ENCODE measurements at regions not wholly inside any gene's neighbourhood (a gene's known extent, or its start where the extent isn't known, plus 50 kb on each side); places are given as distances from the start of the nearest gene placed in this dataset.

GRCh38 chr1:101618900-101619299, 377.8 kb downstream of the OLFM3 start:
- TF ChIP-seq TCF7L2 (IDR thresholded peaks at IDR 0.05; ENCODE audit: low read depth, low read length) (no peak), REST (IDR thresholded peaks at IDR 0.05; ENCODE audit: insufficient read depth in 1 of 2, low read depth in 2 of 2, low read length in 1 of 2) (no peak), SIN3A (IDR thresholded peaks at IDR 0.05; ENCODE audit: borderline replicate concordance, insufficient read depth, low read depth, low read length) (no peak), POLR2AphosphoS5 (IDR thresholded peaks at IDR 0.05; ENCODE audit: low read depth, low read length) (no peak), CTCF (IDR thresholded peaks at IDR 0.05) (no peak)
- BruUV-seq (replicated peaks) = no TSS peak
- Histone ChIP-seq H3K4me3 (ENCODE audit: low read depth in 2 of 2, low read length in 2 of 2) (no peak overlapping the region), H3K36me3 (ENCODE audit: control insufficient read depth, insufficient read depth, low read length) (no peaks in the 10 kb centered on the region), H3K27me3 (ENCODE audit: control insufficient read depth, insufficient read depth, low read length) (no peaks in the 10 kb centered on the region), H3K4me1 (ENCODE audit: control insufficient read depth, insufficient read depth, low read length) (no peaks in the 10 kb centered on the region), H3K9me3 (ENCODE audit: control insufficient read depth, insufficient read depth, low read depth, low read length) (no peaks in the 10 kb centered on the region), H3K27ac (ENCODE audit: low read length) (no peak overlapping the region)
- no peak for DNase-seq (ENCODE audit: low read depth, low spot score)
- ChIA-PET POLR2A (no interaction called here), CTCF (no interaction called here)
- no peak for ATAC-seq
- in situ Hi-C loops (cut with HindIII; ENCODE audit: low pct_unique_long_range_greater_than_20kb, low sequenced_read_pairs) (no loop called here), intact Hi-C loops (cut with micrococcal nuclease; ENCODE audit: unreplicated experiment) (no loop called here)

GRCh38 chr1:101632548-101633272, 364.0 kb downstream of the OLFM3 start:
- in situ Hi-C loops (cut with HindIII; ENCODE audit: low pct_unique_long_range_greater_than_20kb, low sequenced_read_pairs) (no loop called here), intact Hi-C loops (cut with micrococcal nuclease; ENCODE audit: unreplicated experiment) (no loop called here)
- no peaks in the 10 kb centered on the region for H3K36me3 ChIP-seq (ENCODE audit: control insufficient read depth, insufficient read depth, low read length)
- no TSS peak for BruUV-seq (replicated peaks)
- no peaks in the 10 kb centered on the region for H3K4me1 ChIP-seq (ENCODE audit: control insufficient read depth, insufficient read depth, low read length)
- no peak for DNase-seq (ENCODE audit: low read depth, low spot score)
- ChIA-PET POLR2A (no interaction called here), CTCF (no interaction called here)
- H3K4me3 ChIP-seq (ENCODE audit: low read depth in 2 of 2, low read length in 2 of 2) = no peak overlapping the region
- no peak overlapping the region for H3K27ac ChIP-seq (ENCODE audit: low read length)
- no peaks in the 10 kb centered on the region for H3K27me3 ChIP-seq (ENCODE audit: control insufficient read depth, insufficient read depth, low read length)
- H3K9me3 ChIP-seq (ENCODE audit: control insufficient read depth, insufficient read depth, low read depth, low read length) = no peaks in the 10 kb centered on the region
- TF ChIP-seq TCF7L2 (IDR thresholded peaks at IDR 0.05; ENCODE audit: low read depth, low read length) = no peak
- no peak for TF ChIP-seq CTCF (IDR thresholded peaks at IDR 0.05)
- no peak for TF ChIP-seq POLR2AphosphoS5 (IDR thresholded peaks at IDR 0.05; ENCODE audit: low read depth, low read length)
- ATAC-seq = no peak

Measured in Panc1 (cell line).